Stimulated activated naive CD8-positive, alpha-beta T cell treated with anti-CD3 and anti-CD28 coated beads, Interleukin-15, Interleukin-2, amounts not matched to agents 100 U/mL and 50 U/mL, for 24 hours (primary cell): ENCODE measurements at regions not wholly inside any gene's neighbourhood (a gene's known extent, or its start where the extent isn't known, plus 50 kb on each side); places are given as distances from the start of the nearest gene placed in this dataset.
A peak's percentile ranks its signal among the peaks of the same experiment; 100 is the strongest.
"Not testable (repeated sequence)": the region's sequence is repeated elsewhere in the genome, so short reads cannot be mapped to it uniquely, and the experiment has no call there.

ENCODE experiments used
- ATAC-seq: fragments of 150-1000 bp; cut with Tn5 transposase; one replicate; pipeline ENCODE4 v1.10.0; 2021
- DNase-seq: peaks from one replicate; pipeline ENCODE4 v3.0.0; 2021

GRCh38 chr1:233477359-233477758, 136.5 kb upstream of the KCNK1 start:
- no peak for DNase-seq
- no peak for ATAC-seq

GRCh38 chr1:233478611-233479010, 135.3 kb upstream of the KCNK1 start:
- DNase-seq (no peak), ATAC-seq (no peak)

GRCh38 chr1:233479110-233479890, 134.6 kb upstream of the KCNK1 start:
- ATAC-seq: no peak

GRCh38 chr1:233480198-233480597, 133.7 kb upstream of the KCNK1 start:
- no peak for ATAC-seq
- DNase-seq: no peak

More at GRCh38 chr1:233479110-233479890, 134.6 kb upstream of the KCNK1 start:
- no peak for DNase-seq

GRCh38 chr1:233482388-233482787, 131.5 kb upstream of the KCNK1 start:
- ATAC-seq (no peak), DNase-seq (no peak)

- ATAC-seq (no peak), DNase-seq (no peak)
Measured at GRCh38 chr1:233485385-233485784, 128.5 kb upstream of the KCNK1 start.

- DNase-seq (no peak), ATAC-seq (no peak)
Measured at GRCh38 chr1:233485809-233486398, 128.0 kb upstream of the KCNK1 start.

- no peak for ATAC-seq
Measured at GRCh38 chr1:233487408-233487807, 126.5 kb upstream of the KCNK1 start.

GRCh38 chr1:233489411-233489810, 124.5 kb upstream of the KCNK1 start:
- ATAC-seq (no peak), DNase-seq (no peak)

More at GRCh38 chr1:233487408-233487807, 126.5 kb upstream of the KCNK1 start:
- DNase-seq: no peak

GRCh38 chr1:233490488-233490887, 123.4 kb upstream of the KCNK1 start:
- DNase-seq: no peak
- ATAC-seq: no peak

- ATAC-seq (no peak), DNase-seq (no peak)
Measured at GRCh38 chr1:233491953-233492620, 121.8 kb upstream of the KCNK1 start.

- DNase-seq: no peak
- ATAC-seq: no peak
Measured at GRCh38 chr1:233496993-233497392, 116.9 kb upstream of the KCNK1 start.

GRCh38 chr1:233497679-233498078, 116.2 kb upstream of the KCNK1 start:
- ATAC-seq (no peak), DNase-seq (no peak)

- DNase-seq: no peak
- no peak for ATAC-seq
Measured at GRCh38 chr1:233500106-233500505, 113.8 kb upstream of the KCNK1 start.

GRCh38 chr1:233503366-233503954, 110.4 kb upstream of the KCNK1 start:
- DNase-seq: no peak
- no peak for ATAC-seq

- DNase-seq (no peak), ATAC-seq (no peak)
Measured at GRCh38 chr1:233505130-233505529, 108.8 kb upstream of the KCNK1 start.

GRCh38 chr1:233505889-233506288, 108.0 kb upstream of the KCNK1 start:
- ATAC-seq, DNase-seq: not testable (repeated sequence)

GRCh38 chr1:233509526-233509925, 104.4 kb upstream of the KCNK1 start:
- DNase-seq (no peak), ATAC-seq (no peak)

GRCh38 chr1:233512538-233512937, 101.4 kb upstream of the KCNK1 start:
- no peak for ATAC-seq

GRCh38 chr1:233513431-233513830, 100.5 kb upstream of the KCNK1 start:
- no peak for DNase-seq
- ATAC-seq: no peak

More at GRCh38 chr1:233512538-233512937, 101.4 kb upstream of the KCNK1 start:
- DNase-seq: no peak

GRCh38 chr1:233514946-233515391, 98.9 kb upstream of the KCNK1 start:
- no peak for ATAC-seq

GRCh38 chr1:233516732-233517131, 97.2 kb upstream of the KCNK1 start:
- DNase-seq (no peak), ATAC-seq (no peak)

More at GRCh38 chr1:233514946-233515391, 98.9 kb upstream of the KCNK1 start:
- no peak for DNase-seq

GRCh38 chr1:233518344-233518743, 95.6 kb upstream of the KCNK1 start:
- DNase-seq: peak; percentile 23
- no peak for ATAC-seq
